ENCODE measurements at regions not wholly inside any gene's neighbourhood (a gene's known extent, or its start where the extent isn't known, plus 50 kb on each side); places are given as distances from the start of the nearest gene placed in this dataset.

GRCh38 chr1:25106976-25107642, 125.2 kb downstream of the SYF2 start:
- TF ChIP-seq CTCF (IDR thresholded peaks at IDR 0.05; ENCODE audit: low read depth, low read length, poor library complexity, severe bottlenecking) (no peak), EZH2phosphoT487 (IDR thresholded peaks at IDR 0.05; ENCODE audit: borderline replicate concordance, low read length) (no peak)

Measured in DOHH2 (cell line).